ENCODE measurements at regions not wholly inside any gene's neighbourhood (a gene's known extent, or its start where the extent isn't known, plus 50 kb on each side); places are given as distances from the start of the nearest gene placed in this dataset.
"Not testable (repeated sequence)": the region's sequence is repeated elsewhere in the genome, so short reads cannot be mapped to it uniquely, and the experiment has no call there.

DNA sequence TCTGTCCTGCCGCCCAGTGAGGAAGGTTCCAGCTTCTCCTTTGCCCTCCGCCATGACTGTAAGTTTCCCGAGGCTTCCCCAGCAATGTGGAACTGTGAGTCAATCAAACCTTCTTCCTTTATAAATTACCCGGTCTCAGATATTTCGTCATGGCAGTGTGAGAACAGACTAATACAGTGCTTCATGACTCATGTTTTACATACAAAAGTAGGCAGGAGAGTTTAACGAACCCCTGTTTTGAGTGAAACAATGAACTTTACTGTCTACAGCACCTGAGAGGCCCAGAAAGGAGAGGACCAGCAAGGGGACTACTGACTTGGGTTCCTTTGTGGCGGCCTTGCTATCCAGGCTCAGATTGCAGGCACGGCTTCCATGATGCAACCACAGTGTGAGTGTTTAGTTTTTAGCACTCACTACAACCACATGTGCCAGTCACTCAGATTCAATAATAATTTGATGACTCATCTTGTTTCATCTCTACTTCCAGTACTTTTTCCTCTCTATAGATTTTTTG, 139.1 kb upstream of the CLINT1 start:
- DNase-seq, result no peak

- DNase-seq, result no peak
Measured at GRCh38 chr5:157994906-157995519, 136.1 kb upstream of the CLINT1 start.

DNA sequence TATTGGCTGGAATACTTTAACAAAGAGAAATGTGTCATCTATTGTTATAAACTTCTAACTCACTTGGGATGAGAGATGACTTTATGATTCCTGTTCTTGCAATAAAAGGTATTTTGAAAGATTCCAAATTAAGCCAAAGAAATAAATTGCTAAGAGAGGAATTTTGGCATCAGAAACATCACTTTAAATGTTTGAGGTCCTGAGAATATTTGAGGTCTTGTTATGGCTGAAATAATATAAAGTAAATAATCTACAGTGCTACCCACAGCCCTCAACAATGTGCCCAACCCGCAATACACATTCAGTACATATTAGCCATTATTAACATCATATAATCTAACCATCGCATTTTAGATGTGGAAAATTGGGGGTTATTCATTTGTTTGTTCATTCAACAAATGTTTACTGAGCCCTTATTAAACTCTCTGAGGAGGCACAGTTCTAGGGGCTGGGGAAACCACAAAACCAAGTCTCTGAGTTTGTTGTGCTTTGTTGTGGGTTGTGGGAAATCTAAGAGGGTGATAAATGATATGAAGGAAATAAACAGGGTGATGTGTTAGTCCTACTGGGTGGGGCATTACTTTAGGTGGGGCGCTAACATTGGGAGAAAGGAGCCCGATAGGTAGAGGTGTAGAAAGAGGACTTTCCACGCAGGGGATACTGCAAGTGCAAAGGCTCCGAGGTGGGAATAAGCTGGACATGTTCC, 135.2 kb upstream of the CLINT1 start:
- no peak for DNase-seq

- DNase-seq, result no peak
Measured at GRCh38 chr5:157993201-157993600, 134.3 kb upstream of the CLINT1 start.

GRCh38 chr5:157990583-157991181, 131.7 kb upstream of the CLINT1 start:
- DNase-seq, result no peak

DNA sequence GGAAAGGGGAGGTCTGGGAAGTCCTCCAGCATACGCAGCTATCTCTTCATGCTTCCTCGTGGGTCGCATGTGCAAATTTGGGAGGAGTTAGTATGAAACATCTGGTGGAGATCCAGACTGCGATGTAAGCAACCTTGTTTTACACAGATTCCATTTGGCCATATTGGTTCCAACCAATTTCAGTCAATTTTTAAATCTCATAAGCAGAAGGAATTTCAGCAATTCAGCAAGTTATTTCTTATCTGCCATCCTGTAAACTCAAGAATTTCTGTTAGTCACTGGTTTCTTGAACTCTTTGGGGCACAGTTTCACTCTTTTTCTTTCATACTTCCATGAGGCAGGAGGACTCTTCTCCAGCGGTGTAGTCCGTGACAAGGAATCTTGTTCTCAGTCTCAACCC, 130.4 kb upstream of the CLINT1 start:
- DNase-seq, result no peak

GRCh38 chr5:157987259-157987658, 128.3 kb upstream of the CLINT1 start:
- no peak for DNase-seq

- no peak for DNase-seq
Measured at GRCh38 chr5:157986431-157986990, 127.6 kb upstream of the CLINT1 start.

- no peak for DNase-seq
Measured at GRCh38 chr5:157984611-157985010, 125.7 kb upstream of the CLINT1 start.

DNA sequence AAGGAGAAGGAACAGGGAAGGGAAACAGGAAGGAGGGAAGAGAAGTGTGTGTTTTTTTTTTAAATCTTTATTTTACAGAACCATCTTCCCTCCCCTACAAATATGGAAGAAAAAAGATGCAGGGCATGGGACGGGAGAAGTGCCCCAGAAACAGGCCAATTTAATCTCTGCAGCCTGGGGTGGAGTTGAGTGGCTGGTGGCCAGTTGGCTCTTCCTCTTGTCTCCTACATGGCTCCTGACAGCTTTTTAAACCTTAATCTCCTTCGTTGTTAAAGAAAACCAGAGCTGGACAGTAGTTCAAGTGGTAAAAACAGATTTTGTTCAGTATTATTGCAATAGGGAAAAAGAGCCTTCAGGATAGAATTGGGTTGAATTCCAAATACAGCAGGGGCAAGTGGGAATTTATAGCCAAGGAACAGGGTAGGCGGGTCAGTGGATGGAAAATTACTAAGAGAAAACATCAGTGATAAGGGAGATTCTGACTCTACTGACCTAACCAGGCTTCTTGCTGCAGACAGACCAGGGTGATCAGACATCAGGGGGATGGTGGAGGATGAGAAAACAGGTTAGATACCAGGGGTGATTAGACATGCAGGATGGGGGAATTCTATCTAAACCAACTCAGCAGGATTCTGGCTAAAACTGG, 125.1 kb upstream of the CLINT1 start:
- DNase-seq, result no peak

DNA sequence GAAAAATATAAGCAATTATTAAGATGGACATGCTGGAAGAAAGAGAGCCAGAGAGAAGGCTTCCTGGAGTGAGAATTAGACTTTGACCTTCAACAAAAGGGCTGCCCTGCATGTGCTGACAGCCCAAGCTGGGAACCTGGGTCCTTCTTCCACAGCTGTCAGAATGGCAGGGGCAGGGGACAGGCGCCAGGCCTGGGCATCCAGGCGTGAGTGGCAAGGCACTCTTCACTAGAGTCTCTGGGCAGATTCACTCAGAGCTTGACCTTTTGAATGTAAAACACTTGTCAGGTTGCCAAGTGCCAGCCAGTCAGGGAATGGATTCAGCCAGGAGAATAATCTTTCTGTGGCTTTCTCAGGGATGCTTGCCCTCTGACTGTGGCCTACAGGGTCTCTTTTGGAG, 119.1 kb upstream of the CLINT1 start:
- no peak for DNase-seq

- no peak for DNase-seq
Measured at GRCh38 chr5:157976429-157976828, 117.5 kb upstream of the CLINT1 start.

DNA sequence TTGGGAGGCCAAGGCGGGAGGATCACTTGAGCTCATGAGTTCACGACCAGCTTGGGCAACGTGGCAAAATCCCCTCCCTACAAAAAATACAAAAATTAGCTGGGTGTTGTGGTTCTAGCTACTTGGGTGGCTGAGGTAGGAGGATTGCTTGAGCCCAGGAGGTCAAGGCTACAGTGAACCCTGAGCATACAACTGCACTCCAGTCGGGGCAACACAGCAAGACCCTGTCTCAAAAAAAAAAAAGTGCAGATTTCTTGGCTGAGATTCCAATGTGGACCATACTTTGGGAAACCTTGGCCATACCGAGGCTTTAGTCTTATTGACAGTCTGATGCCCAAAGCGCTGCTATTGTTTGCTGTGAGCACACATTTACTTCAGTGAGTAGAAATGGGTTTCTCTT, 113.6 kb upstream of the CLINT1 start:
- no peak for DNase-seq

- DNase-seq, result no peak
Measured at GRCh38 chr5:157971571-157972216, 112.7 kb upstream of the CLINT1 start.

DNA sequence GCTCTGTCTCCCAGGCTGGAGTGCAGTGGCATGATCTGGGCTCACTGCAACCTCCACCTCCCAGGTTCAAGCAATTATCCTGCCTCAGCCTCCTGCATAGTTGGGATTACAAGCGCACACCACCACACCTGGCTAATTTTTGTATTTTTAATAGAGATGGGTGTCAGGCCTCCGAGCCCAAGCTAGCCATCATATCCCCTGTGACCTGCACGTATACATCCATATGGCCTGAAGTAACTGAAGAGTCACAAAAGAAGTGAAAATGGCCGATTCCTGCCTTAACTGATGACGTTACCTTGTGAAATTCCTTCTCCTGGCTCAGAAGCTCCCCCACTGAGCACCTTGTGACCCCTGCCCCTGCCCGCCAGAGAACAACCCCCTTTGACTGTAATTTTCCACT, 109.6 kb upstream of the CLINT1 start:
- DNase-seq, result not testable (repeated sequence)

- DNase-seq, result no peak
Measured at GRCh38 chr5:157965989-157966388, 107.0 kb upstream of the CLINT1 start.

DNA sequence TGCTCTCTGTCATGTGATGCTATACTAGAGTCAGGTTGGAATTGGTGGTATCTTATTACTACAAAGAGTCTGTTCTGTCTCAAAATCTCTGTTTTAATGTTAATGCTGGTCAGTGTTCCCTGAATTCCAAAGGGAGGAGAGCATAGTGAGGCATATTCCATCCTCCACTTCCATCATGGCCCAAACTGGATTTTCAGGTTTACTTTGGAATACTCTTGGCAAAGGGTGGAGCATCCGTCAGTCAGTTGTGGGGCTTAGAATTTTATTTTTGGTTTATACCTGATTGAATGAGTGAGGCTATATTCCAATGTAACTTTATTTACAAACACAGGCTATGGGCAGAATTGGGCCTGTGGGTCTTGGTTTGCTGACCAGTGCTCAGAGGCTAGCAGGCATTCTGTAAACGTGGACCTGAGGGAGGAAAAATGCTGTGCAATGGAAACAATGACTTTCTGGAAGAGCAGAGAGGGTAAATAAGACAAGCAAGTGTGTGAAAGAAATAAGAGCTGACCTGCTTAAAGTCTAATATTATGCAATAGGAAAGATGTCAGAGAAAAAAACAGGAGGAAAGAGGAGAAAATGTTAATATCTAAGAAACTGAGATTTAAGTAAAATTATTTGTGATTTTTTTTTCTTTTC, 106.2 kb upstream of the CLINT1 start:
- DNase-seq, result no peak

DNA sequence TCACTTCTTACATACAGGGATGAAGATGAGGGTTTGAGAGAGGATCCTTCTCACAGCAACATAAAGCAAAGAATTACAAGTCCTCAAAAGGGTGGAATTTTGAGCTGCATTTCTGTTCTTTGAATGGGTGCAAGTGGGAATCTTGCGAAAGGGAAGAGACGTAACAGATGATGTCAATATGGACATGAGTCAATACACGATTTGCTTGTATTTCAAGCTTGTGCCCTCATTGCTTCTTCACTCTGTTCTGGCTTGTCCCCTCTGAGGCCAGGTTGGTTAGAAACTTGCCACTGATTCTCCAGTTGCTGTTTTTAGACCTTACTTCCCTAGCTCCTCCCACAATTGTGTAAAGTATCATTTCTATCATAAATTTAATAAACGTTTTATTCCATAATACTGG, 104.8 kb upstream of the CLINT1 start:
- DNase-seq, result no peak

- DNase-seq, result no peak
Measured at GRCh38 chr5:157963244-157963643, 104.3 kb upstream of the CLINT1 start.

DNA sequence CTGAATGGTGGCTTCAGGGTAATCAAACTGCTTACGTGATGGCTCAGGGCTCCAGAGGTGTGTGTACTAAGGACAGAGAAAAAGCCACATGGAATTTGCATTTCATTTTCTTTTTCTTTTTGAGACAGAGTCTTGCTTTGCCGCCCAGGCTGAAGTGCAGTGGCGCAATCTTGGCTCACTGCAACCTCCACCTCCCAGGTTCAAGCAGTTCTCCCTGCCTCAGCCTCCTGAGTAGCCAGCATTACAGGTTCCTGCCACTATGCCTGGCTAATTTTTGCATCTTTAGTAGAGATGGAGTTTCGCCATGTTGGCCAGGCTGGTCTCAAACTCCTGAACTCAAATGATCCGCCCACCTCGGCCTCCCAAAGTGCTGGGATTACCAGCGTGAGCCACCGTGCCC, 103.7 kb upstream of the CLINT1 start:
- not testable (repeated sequence) for DNase-seq

GRCh38 chr5:157961896-157962590, 103.1 kb upstream of the CLINT1 start:
- no peak for DNase-seq

DNA sequence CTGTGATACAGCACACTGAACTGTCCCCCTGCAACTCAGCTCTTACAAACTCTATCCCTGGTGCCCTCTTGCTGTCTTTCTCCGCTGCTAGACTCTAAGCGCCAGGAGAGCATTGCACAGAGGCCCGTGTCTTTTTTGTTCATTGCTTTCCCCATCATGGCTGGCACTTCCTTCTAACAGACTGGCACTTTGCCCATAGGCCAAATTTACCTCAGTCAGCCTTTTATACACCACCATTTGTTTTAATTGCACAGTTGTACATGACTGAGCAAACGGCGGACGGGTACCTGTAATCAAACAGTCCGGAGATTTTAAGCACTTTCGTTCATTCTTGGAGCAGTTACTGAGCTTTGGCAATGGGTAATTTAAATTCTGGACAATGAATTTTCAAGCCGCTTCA, 102.2 kb upstream of the CLINT1 start:
- no peak for DNase-seq
